GM12892 (cell line): ENCODE measurements at regions not wholly inside any gene's neighbourhood (a gene's known extent, or its start where the extent isn't known, plus 50 kb on each side); places are given as distances from the start of the nearest gene placed in this dataset.

Experiments used
- DNase-seq: peaks from one replicate; pipeline ENCODE4 v3.0.0; 2011; ENCODE audit not compliant: insufficient read length
- FAIRE-seq: peaks from 2 replicates; lab custom pipeline; 2011; peaks lifted over from hg19 to GRCh38; lab: Jason Lieb, UNC
- POLR2A ChIP-seq: IDR thresholded peaks from 2 replicates; pipeline ENCODE4 v1.6.1; 2011; ENCODE audit warnings: low read depth, low read length, control low read depth
- POLR2AphosphoS5 ChIP-seq: IDR thresholded peaks from 2 replicates; pipeline ENCODE4 v1.6.1; 2011; ENCODE audit warnings: low read depth, low read length, control low read depth
- TAF1 ChIP-seq: IDR thresholded peaks from 2 replicates; pipeline ENCODE4 v1.6.1; 2011; ENCODE audit warnings: low read depth, mild to moderate bottlenecking, control low read depth, low read length, borderline replicate concordance

DNA sequence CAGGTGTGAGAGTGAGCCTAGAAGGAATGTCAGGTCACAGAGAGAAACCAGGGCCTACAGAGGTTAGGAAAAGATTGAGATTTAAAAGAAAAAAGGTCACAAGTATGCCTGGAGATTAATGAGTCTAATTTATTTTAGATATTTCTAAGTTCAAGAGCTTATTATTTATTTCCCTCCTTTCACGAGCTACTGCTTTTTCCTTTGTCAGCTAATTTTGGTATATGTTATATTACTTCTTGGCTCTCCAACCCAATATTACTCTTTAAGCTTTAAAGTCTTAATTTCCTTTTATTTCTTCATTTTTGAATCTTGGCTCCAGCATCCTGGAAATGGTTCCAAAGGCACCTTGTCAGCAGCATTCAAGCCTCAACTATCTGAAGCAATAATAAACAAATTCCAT lies 109.5 kb upstream of the MIS18BP1 start:
- DNase-seq (no peak), FAIRE-seq (no peak)
- TF ChIP-seq TAF1 = no peak
- TF ChIP-seq POLR2A = no peak
- no peak for TF ChIP-seq POLR2AphosphoS5

DNA sequence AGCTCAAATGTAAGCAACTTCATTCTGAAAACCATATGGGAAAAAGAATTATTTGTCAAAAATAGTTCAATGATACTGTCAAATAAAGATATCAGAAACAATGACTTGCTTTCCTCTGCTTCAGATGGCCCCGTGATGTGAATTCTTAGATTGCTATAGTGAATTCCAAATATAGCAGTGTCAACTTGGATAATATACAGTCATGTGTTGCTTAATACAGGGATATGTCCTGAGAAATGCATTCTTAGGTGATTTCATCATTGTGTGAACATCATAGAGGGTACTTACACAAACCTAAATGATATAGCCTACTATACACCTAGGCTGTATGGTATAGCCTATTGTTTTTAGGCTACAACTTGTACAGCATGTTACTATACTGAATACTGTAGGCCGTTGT lies 108.7 kb upstream of the MIS18BP1 start:
- no peak for FAIRE-seq
- no peak for TF ChIP-seq TAF1
- TF ChIP-seq POLR2A = no peak
- no peak for TF ChIP-seq POLR2AphosphoS5
- no peak for DNase-seq

- TF ChIP-seq TAF1 (no peak), POLR2A (no peak), POLR2AphosphoS5 (no peak)
- no peak for DNase-seq
- FAIRE-seq = no peak
Measured at GRCh38 chr14:45359746-45360145, 106.7 kb upstream of the MIS18BP1 start.

- DNase-seq (no peak), FAIRE-seq (no peak)
- TF ChIP-seq TAF1 (no peak), POLR2AphosphoS5 (no peak), POLR2A (no peak)
Measured at GRCh38 chr14:45332360-45332988, 79.5 kb upstream of the MIS18BP1 start.

DNA sequence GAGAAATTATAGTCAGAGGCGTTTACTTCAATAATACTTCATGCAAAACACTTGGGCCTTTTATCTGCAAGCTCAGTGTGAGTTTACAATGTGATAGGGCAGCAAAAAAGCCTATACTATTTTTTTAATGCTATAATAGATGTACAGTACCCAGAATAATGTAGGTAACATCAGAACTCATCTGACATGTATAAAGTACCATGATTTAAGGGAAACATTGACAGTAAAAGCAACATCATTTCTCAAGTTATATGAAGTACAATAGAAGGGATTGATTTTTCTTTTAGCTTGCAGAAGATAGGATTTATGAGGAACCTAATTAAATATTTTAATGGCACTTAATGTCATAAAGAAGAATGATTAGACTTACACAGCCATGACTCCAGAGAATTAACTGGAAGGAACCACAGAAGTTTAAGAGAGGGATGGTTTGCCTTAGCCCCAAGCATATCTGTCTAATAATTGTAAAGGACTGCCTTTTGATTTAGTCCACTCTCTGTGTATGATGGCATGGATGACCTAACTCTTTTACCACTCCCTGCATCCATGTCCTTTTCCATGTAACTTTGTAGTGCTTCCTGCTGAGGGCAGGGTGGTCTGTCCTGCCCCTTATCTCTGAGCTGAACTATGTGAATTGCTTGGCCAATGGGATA lies 55.9 kb upstream of the MIS18BP1 start:
- DNase-seq (no peak), FAIRE-seq (no peak)
- no peak for TF ChIP-seq TAF1
- no peak for TF ChIP-seq POLR2AphosphoS5
- TF ChIP-seq POLR2A = no peak
